ENCODE measurements at regions not wholly inside any gene's neighbourhood (a gene's known extent, or its start where the extent isn't known, plus 50 kb on each side); places are given as distances from the start of the nearest gene placed in this dataset.

DNA sequence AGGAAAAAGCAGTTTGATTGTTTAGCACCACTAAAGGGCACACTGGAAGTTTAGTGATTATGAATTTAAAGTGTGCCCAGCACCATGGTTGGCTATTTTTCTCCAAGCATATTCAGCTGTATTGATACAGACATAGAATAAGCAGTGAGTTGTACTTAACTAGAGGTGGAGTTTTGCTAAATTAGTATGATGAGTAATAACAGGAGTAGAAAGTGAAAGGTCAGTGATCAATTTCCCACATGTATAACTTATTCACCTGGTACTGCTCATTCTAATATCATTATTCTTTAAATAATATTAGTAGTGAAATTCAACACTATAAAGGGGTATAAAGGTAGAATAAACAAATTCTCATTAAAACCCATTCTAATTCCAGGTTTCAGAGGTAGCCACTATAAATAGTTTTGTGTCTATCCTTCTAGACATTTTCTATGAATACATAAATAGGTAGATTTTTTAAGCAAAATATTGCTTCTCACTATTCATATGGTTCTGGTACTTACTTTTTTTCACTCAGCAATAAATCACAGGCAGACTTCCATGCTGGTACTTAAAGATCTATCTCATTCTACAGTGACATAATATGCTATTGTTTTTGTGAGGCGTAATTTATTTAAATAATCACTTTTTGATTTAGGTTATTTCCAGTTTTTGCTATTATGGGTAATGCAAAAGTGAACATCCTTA is 732.9 kb downstream of the VGLL3 start:
- DNase-seq, result no peak

DNA sequence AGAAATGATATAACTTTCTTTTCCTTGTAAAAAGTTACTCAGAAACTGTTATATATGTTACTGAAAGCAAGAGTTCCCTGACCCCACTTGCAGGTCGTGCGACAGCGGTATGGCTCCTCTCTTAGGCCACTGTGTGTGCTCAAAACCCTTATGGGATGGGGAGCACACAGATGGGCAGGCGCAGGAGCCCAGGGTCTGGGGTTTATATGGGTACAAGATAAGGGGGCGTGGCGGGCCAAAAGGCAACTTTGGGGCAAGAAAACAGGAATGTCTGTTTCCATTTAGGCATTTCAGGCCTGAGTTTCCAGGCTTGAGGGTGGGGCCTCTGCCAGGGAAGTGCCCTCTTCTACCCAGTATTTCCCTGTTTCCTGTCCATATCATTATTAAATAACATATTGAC is 736.5 kb downstream of the VGLL3 start:
- DNase-seq, result no peak

GRCh38 chr3:86251781-86252180 is 739.2 kb downstream of the VGLL3 start:
- DNase-seq, result no peak

- no peak for DNase-seq
These were observed 741.1 kb downstream of the VGLL3 start for GRCh38 chr3:86249833-86250232.

GRCh38 chr3:86245360-86245759 is 745.6 kb downstream of the VGLL3 start:
- no peak for DNase-seq

GRCh38 chr3:86244905-86245304 is 746.0 kb downstream of the VGLL3 start:
- no peak for DNase-seq

- no peak for DNase-seq
These were observed 751.0 kb downstream of the VGLL3 start for GRCh38 chr3:86239946-86240345.

DNA sequence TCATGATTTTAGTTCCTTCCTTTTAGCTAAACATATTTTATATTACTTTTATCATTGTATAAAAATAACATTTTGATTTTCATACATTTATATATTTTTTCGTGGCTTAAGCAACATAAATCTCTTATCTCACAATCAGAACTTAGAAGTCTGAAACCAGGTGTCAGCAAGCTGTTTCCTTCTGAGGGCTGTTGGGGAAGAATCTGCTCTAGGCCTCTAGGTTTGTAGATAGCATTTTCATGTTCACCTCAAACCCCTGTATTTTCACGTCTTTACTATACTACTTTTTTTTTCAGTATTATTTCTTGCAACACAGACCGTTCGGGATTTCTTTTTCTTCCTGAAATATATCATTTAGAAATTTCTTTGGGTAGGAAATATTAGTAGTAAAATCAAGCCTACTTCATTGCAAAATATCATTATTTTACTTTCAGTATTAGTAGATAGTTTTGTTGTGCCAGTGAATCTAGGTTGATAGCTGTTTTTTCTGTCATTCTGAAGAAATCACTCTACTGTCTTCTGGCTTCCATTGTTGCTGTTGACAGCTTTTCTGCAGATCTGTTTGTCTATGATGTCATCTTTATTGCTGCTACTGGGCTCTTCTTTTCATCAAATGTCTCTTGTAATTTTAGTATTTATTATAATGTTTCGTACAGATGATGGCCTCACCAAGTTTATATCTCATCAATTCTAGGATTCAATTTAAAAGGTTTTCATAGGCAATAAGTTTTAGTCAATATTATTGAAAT is 756.3 kb downstream of the VGLL3 start:
- DNase-seq, result no peak

DNA sequence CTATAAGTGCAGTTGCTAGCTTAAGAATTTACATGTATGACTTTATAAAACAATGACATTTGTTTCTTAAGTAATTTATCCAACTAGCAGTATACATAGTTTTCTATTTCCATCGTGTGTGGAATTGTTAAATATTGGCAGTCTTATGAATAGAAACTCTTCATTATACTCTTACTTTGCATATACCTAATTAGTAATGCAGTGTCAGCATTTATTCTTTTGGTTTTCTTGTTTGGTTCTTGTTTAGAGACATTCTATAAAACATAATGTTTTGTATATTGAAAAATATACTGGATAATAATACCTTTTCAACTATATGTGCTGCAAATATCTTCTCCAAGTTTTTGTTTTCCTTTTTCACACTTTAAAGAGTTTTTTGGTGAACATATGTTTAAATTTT is 760.2 kb downstream of the VGLL3 start:
- no peak for DNase-seq

DNA sequence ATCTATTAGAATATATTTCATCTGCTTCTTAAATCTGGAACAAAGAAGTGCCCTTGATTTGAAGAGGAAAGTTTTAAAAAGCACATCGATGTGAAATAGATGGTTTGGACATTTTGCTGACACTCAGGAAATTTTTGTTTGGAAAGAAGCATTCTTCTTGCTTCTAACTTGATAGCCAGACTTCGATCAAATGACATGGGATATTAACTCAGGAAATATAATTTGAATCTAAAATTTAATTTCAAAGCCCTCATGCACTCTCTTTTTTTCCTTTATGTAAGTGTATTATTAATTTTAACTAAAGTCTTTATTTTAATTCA is 761.2 kb downstream of the VGLL3 start:
- no peak for DNase-seq

- DNase-seq, result no peak
These were observed 761.7 kb downstream of the VGLL3 start for GRCh38 chr3:86229086-86229774.

GRCh38 chr3:86228101-86228500 is 762.8 kb downstream of the VGLL3 start:
- DNase-seq, result no peak

GRCh38 chr3:86225461-86225860 is 765.5 kb downstream of the VGLL3 start:
- no peak for DNase-seq

DNA sequence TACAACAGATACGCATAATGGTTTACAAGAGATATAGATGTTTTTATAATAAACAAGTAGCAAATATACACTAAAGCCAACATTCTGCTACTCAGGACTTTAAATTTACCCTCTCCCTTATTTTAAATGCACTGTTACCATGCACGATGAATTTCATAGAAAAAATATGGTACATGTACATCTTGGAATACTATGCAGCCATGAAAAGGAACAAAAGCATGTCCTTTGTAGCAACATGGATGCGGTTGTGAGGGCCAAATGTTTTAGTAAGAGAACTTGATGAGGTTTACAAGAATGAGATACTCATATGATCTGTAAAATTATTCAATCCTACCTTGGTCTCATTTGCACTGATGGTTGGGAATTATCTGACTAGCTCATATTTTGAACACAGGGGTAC is 769.3 kb downstream of the VGLL3 start:
- DNase-seq, result no peak

DNA sequence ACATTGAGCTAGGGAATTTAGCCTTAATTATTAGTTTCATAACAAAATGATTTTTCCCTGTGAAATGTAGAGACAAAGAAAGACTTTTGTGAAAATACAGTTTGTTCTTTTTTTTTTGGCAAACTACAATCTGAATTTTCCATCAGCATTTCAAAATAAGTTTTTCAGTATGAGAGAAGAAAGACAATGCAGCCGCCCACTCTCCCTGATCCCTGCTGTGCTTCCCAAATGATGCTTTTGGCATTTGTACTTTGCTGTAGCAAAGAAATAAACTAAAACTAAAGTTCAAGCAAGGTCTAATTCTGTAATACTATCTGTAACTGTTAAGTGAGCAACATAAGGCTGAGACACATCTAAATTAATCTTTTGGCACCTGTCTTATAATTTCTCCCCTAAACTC is 782.2 kb downstream of the VGLL3 start:
- no peak for DNase-seq

DNA sequence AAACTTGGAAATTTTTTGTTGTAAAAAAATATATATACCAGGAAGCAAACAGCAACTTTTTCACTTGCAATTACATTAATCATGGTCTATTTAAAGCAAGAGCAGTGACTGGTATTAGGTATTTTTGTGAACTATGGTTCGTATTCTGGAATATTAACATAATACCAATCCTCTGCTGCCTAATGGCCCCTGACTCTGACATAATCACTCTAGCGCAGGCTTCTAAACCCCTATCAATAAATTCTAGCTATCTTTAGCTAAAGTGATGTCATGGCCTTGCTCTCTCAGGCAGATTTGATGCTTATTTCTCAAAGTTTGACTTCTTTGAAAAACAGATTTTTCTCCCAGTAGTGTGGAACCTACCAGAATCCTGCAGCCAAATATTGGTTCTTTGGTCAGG is 808.3 kb downstream of the VGLL3 start:
- DNase-seq, result no peak

GRCh38 chr3:86180696-86181095 is 810.3 kb downstream of the VGLL3 start:
- no peak for DNase-seq

DNA sequence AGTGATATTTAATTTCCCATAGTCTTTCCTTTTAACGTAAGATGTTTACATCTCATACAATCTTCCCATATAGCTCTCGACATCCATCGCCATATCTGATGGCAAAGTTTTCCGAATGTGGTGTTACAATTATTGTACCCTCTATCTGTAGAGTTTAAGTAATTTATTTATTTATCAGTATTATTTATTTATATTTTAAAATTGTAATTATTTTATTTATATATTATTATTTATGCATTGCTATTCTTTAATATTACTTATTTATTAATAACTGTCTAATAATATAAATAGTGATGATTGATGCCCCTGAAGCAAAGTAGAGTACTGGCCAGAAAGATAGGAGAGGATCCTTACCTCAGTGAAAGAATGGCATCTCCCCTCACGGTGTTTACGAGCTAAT is 812.9 kb downstream of the VGLL3 start:
- DNase-seq, result no peak

DNA sequence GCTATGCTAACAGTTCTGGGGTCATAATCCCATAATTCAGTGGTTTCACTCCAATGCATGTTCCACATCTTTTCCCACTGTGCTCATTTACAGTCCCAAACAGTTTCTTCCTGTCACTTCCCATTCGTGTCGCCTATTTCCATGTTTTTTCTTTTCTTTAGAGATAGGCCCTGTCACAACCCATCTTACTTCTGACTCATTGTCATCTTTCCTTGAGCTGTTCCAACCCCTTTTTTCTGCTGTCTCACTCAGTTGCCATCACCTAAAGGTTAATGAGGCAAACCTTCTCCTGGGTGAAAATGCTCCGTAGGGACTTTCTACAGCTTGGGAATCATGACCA is 814.5 kb downstream of the VGLL3 start:
- no peak for DNase-seq

- DNase-seq, result no peak
These were observed 815.1 kb downstream of the VGLL3 start for GRCh38 chr3:86175593-86176444.

DNA sequence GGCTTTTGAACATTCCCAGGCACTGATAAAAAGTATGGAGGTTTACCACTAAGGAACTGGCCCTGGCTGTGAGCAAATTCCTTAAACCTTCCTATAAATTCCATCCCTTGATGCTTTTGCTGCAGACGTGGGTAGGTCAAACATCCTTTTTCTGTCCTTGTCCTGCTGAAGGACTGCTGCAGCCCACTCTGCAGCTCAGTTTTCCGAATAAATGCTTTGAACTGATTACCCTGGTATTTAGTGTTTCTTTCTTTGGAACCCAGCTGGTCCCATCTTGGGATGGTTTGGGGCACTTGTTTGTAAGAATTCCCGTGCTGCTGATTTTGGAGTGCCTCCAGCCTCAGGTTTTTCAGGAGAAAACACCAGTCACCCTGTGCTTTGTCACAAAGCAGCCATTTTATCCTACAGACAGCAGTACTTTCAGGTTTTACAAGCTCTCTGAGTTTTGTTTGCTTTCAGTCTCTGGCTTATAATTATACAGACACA is 815.9 kb downstream of the VGLL3 start:
- DNase-seq, result no peak

- no peak for DNase-seq
These were observed 817.5 kb downstream of the VGLL3 start for GRCh38 chr3:86173401-86173800.

GRCh38 chr3:86168512-86168911 is 822.4 kb downstream of the VGLL3 start:
- DNase-seq, result no peak
